HEK293T (cell line): ENCODE measurements at regions not wholly inside any gene's neighbourhood (a gene's known extent, or its start where the extent isn't known, plus 50 kb on each side); places are given as distances from the start of the nearest gene placed in this dataset.

ENCODE experiments used
- CTCF ChIA-PET: fragments of 350-600 bp; formaldehyde crosslinking; extraction: SDS; loops from one replicate; lab custom pipeline; 2021; ENCODE audit warnings: antibody characterized with exemption, inconsistent platforms; lab: Yijun Ruan, JAX
- POLR2A ChIA-PET: fragments of 350-600 bp; formaldehyde crosslinking; extraction: SDS; loops from one replicate; lab custom pipeline; 2020; ENCODE audit warnings: antibody characterized with exemption, inconsistent platforms; lab: Yijun Ruan, JAX
- DNase-seq: peaks from one replicate; pipeline ENCODE4 v3.0.0; 2012; ENCODE audit warnings: mixed read lengths; ENCODE audit errors: extremely low spot score
- ARNT ChIP-seq: fragments of 450-650 bp; IDR thresholded peaks from 2 replicates; pipeline ENCODE4 v1.6.1; 2017; ENCODE audit warnings: mild to moderate bottlenecking
- BHLHE40 ChIP-seq: fragments of 450-650 bp; IDR thresholded peaks from 2 replicates; pipeline ENCODE4 v1.6.1; 2016; ENCODE audit warnings: mild to moderate bottlenecking, moderate library complexity, borderline replicate concordance
- CTBP1 ChIP-seq: fragments of 450-650 bp; IDR thresholded peaks from 2 replicates; pipeline ENCODE4 v1.6.1; 2016; ENCODE audit warnings: borderline replicate concordance
- ELF4 ChIP-seq: fragments of 450-650 bp; IDR thresholded peaks from 2 replicates; pipeline ENCODE4 v1.6.1; 2017; ENCODE audit warnings: antibody characterized with exemption
- FOXA1 ChIP-seq: fragments of 450-650 bp; IDR thresholded peaks from 2 replicates; pipeline ENCODE4 v1.6.1; 2016; ENCODE audit warnings: mild to moderate bottlenecking
- FOXK2 ChIP-seq: fragments of 450-650 bp; IDR thresholded peaks from 2 replicates; pipeline ENCODE4 v1.6.1; 2016; ENCODE audit warnings: mild to moderate bottlenecking
- FOXM1 ChIP-seq: fragments of 450-650 bp; IDR thresholded peaks from 2 replicates; pipeline ENCODE4 v1.6.1; 2017; ENCODE audit warnings: mild to moderate bottlenecking, borderline replicate concordance
- HDGF ChIP-seq: fragments of 450-650 bp; IDR thresholded peaks from 2 replicates; pipeline ENCODE4 v1.6.1; 2017; ENCODE audit warnings: antibody characterized with exemption, borderline replicate concordance
- L3MBTL2 ChIP-seq: fragments of 450-650 bp; conservative IDR thresholded peaks from 2 replicates; pipeline ENCODE4 v1.6.1; 2016; ENCODE audit warnings: mild to moderate bottlenecking
- LEF1 ChIP-seq: fragments of 450-650 bp; IDR thresholded peaks from 2 replicates; pipeline ENCODE4 v1.6.1; 2017; ENCODE audit warnings: mild to moderate bottlenecking, borderline replicate concordance
- NFRKB ChIP-seq: fragments of 450-650 bp; IDR thresholded peaks from 2 replicates; pipeline ENCODE4 v1.6.1; 2016; ENCODE audit warnings: mild to moderate bottlenecking, moderate library complexity
- SP1 ChIP-seq: fragments of 450-650 bp; IDR thresholded peaks from 2 replicates; pipeline ENCODE4 v1.6.1; 2017
- SUZ12 ChIP-seq: fragments of 450-650 bp; IDR thresholded peaks from 2 replicates; pipeline ENCODE4 v1.6.1; 2016; ENCODE audit warnings: mild to moderate bottlenecking
- TARDBP ChIP-seq: fragments of 450-650 bp; IDR thresholded peaks from 2 replicates; pipeline ENCODE4 v1.6.1; 2016
- ZNF384 ChIP-seq: fragments of 450-650 bp; IDR thresholded peaks from 2 replicates; pipeline ENCODE4 v1.6.1; 2016
- TF ChIP-seq, protein P1 (sequence below): fragments of 450-650 bp; IDR thresholded peaks from 2 replicates; pipeline ENCODE4 v1.6.1; 2016

DNA sequence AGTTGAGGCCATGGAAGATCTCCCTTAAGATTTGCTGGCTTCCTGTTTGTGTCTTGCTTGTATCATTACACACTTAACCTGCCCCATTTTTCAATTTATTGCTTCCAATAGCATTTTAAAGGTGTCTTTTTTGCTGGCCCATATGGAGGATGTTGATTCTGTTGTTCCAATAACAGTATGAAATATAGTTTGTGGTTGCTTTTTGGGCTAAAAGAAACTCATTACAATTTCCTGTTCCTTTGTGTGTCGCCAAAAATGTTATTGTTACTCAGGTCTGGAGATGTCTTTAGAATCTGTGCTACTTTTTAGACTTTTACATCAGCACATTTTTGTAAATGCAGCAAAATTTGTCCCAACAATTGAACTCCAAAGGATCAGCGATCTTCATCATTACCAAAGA lies 234.0 kb upstream of the ITGA4 start:
- TF ChIP-seq BHLHE40 = no peak
- TF ChIP-seq SP1 = no peak
- TF ChIP-seq FOXA1 = no peak
- TF ChIP-seq ELF4 = no peak
- TF ChIP-seq CTBP1 = no peak
- no peak for TF ChIP-seq ZNF384
- no peak for TF ChIP-seq ARNT
- TF ChIP-seq NFRKB = no peak
- TF ChIP-seq LEF1 = no peak
- TF ChIP-seq HDGF = no peak
- TF ChIP-seq, protein P1, sequence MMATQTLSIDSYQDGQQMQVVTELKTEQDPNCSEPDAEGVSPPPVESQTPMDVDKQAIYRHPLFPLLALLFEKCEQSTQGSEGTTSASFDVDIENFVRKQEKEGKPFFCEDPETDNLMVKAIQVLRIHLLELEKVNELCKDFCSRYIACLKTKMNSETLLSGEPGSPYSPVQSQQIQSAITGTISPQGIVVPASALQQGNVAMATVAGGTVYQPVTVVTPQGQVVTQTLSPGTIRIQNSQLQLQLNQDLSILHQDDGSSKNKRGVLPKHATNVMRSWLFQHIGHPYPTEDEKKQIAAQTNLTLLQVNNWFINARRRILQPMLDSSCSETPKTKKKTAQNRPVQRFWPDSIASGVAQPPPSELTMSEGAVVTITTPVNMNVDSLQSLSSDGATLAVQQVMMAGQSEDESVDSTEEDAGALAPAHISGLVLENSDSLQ = no peak
- CTCF ChIA-PET = no interaction called here
- POLR2A ChIA-PET = no interaction called here
- no peak for DNase-seq

DNA sequence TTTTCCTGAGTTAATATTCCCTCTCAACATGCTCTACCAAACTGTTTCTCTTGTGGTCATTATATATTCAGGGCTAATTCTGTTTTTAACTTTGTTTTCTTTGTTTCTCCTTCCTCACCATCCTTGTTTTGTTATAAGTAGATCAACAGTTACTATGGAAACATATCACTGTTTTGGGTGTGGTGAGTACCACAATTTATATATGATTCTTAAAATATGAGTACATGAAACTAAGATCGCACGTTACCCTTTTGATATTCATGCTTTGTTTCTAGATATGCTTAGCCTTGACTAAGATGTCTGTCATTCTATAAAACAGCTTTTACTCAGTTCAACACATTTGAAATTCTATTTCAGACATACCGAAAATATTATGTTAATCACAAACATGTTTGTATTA lies 232.3 kb upstream of the ITGA4 start:
- ChIA-PET CTCF (no interaction called here), POLR2A (no interaction called here)
- no peak for TF ChIP-seq FOXM1
- TF ChIP-seq, protein P1 = no peak
- no peak for TF ChIP-seq HDGF
- no peak for TF ChIP-seq ARNT
- TF ChIP-seq ELF4 = no peak
- no peak for TF ChIP-seq TARDBP
- no peak for TF ChIP-seq FOXA1
- no peak for TF ChIP-seq SP1
- no peak for TF ChIP-seq NFRKB
- TF ChIP-seq ZNF384 = no peak
- no peak for DNase-seq

DNA sequence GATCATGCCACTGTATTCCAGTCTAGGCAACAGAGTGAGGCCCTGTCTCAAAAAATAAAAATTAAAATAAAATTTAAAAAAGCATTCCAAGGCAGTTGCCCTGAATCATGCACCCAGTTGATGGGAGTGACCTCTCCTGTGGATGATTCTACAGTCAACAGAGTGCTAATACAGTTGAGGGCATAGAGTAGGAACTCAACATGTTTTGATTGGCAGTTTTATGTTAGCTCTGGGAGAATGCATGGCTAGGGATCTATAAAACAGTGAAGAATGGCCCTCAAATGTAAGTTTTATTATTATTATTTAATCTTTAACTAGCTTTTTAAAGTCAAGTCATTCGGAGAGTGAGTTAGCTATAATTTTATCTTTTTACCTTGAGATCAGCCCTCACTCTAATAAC lies 228.5 kb upstream of the ITGA4 start:
- no peak for DNase-seq
- ChIA-PET POLR2A (no interaction called here), CTCF (no interaction called here)
- TF ChIP-seq FOXA1 = no peak
- TF ChIP-seq, protein P1 = peak; percentile 93

DNA sequence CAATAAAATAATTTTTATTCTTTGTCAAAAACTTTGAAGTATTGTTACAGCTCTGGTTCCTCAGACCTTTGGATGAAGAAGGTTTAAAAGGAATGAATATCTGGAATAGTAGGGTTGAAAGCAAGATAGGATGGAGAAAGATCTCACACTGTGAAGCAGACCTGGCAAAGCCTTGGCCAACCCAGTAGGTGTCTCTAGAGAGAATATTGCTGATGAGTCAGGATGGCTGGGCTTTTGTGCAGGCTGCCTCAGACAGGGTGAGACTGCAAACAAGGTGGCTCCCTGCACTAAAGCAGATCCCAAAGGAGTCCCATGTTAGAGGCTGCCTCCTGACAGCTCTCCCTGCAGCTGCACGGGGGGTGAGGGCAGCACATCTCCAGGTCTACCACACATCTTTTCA lies 226.0 kb upstream of the ITGA4 start:
- no peak for DNase-seq
- ChIA-PET POLR2A (no interaction called here), CTCF (no interaction called here)
- no peak for TF ChIP-seq HDGF
- no peak for TF ChIP-seq ELF4
- TF ChIP-seq BHLHE40 = no peak

DNA sequence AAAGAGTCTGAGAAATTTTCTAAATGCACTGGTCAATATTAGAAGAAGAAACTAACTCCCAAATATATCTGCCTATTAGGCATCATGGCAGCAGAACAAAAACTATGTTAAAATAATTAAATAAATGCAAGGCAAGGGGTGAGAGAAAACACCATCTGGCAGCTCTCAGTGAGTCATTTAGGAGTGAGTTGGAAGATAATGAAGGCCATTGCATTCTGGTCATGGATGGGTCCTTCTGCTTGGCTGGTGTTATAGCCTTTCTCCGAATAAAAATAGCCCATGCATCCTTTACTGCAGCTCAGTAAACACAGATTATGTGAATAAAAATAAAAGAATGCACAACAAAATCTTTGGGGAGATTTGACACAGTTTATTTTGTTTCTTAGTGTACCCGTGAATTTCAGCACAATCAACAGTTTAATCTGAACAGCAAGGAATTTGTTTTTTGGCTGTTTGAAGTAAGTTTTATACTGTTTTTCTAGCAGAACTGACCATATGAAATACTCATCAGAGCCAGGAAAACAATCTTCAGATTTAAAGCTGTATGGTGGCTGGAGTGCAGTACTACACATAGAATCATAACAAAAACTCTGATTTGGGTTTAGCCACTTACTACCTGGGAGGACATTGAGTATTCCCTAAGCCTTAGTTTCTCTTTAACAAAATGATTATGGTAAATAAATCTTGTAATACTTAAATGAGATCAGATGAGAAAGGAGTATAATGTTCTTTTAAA lies 225.1 kb upstream of the ITGA4 start:
- TF ChIP-seq FOXA1 = no peak
- TF ChIP-seq TARDBP = no peak
- no peak for TF ChIP-seq FOXM1
- no peak for TF ChIP-seq LEF1
- TF ChIP-seq CTBP1 = no peak
- TF ChIP-seq NFRKB = no peak
- no peak for TF ChIP-seq SUZ12
- no peak for TF ChIP-seq HDGF
- TF ChIP-seq BHLHE40 = no peak
- no peak for TF ChIP-seq ELF4
- TF ChIP-seq L3MBTL2 = no peak
- TF ChIP-seq ARNT = no peak
- TF ChIP-seq, protein P1 = no peak
- no peak for TF ChIP-seq ZNF384
- TF ChIP-seq SP1 = no peak
- TF ChIP-seq FOXK2 = no peak
- POLR2A ChIA-PET = no interaction called here
- DNase-seq = no peak
- CTCF ChIA-PET = no interaction called here

DNA sequence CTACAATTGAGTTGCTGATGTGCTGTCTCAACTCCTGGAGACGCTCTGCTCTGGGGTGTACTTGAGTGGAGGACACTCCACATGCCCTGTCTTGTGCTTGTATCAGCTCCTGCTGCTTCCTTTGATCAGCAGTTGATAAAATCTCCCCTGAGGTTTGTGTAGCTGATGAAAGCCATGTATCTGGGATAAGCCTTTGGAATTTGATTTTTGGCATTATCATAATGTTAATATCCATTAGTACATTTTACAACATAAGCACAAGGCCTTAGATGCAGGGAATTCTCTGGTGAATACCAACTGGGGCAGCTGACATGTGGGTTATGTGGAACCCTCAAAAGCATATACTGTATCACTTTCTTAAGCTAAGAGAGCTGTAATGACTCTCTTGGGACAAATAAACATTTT lies 222.7 kb upstream of the ITGA4 start:
- CTCF ChIA-PET = interaction anchor here (1.1 kb wide), 1 partner anchor 232 kb away, joined by 3 read pairs; no protein-coding TSS in a partner anchor
- DNase-seq = no peak
- TF ChIP-seq HDGF (no peak), FOXA1 (no peak)
- POLR2A ChIA-PET = no interaction called here
